HAP-1 (cell line): ENCODE measurements at regions not wholly inside any gene's neighbourhood (a gene's known extent, or its start where the extent isn't known, plus 50 kb on each side); places are given as distances from the start of the nearest gene placed in this dataset.

ENCODE experiments used
- DNase-seq, 2 experiments: peaks; one replicate each; pipeline ENCODE4 v3.0.0-alpha.2; 2016 to 2020; ENCODE audit warnings: low spot score in 2 of 2
- H3K27me3 ChIP-seq: fragments of 250-450 bp; sonication (Bioruptor Pico); 2 replicates; pipeline ENCODE4 v1.5.1; 2020; ENCODE audit warnings: low read depth, mild to moderate bottlenecking, moderate library complexity
- H3K36me3 ChIP-seq: fragments of 250-450 bp; sonication (Bioruptor Pico); replicated peaks from 2 replicates; pipeline ENCODE4 v1.5.1; 2020; ENCODE audit warnings: mild to moderate bottlenecking
- H3K4me1 ChIP-seq: fragments of 250-450 bp; sonication (Bioruptor Pico); 2 replicates; pipeline ENCODE4 v1.5.1; 2020; ENCODE audit warnings: mild to moderate bottlenecking
- H3K4me3 ChIP-seq: fragments of 250-450 bp; sonication (Bioruptor Pico); 2 replicates; pipeline ENCODE4 v1.5.1; 2020; ENCODE audit warnings: mild to moderate bottlenecking, moderate library complexity
- H3K9me3 ChIP-seq: fragments of 250-450 bp; sonication (Bioruptor Pico); 2 replicates; pipeline ENCODE4 v1.5.1; 2020; ENCODE audit warnings: mild to moderate bottlenecking, moderate library complexity
- in situ Hi-C: fragments of 300-500 bp; cut with MboI; formaldehyde crosslinking; loops from 3 replicates; pipeline ENCODE4 v1.14.3; 2020; ENCODE audit warnings: low sequenced_read_pairs, inconsistent platforms, mixed read lengths

DNA sequence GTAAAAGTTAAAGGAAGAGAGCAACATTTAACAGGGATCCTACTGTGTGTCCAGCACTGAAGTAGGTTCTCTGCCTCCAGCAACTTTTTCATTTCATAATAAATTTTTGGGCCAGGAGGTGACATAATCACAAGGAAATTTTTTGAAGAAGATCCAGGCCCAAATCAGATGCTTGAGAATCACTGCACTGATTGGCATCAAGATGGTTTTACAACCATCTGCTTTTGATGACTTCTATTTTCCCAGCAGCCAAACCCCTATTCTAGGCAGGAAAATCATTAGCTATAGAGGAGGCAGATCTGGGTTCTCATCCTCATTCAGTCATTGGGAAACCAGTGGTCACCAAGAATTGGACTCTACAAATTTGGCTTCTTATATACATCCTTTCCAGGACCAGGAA, 79.0 kb downstream of the ARL4A start:
- H3K36me3 ChIP-seq, result no peaks in the 10 kb centered on the region
- no peak for DNase-seq
- in situ Hi-C loops, result no loop called here
- H3K4me3 ChIP-seq, result no peak overlapping the region
- peaks cover 35% of the 10 kb centered on the region for H3K4me1 ChIP-seq
- no peaks in the 10 kb centered on the region for H3K9me3 ChIP-seq
- peaks cover 7% of the 10 kb centered on the region; the same call in 1 of the 2 replicates for H3K27me3 ChIP-seq

DNA sequence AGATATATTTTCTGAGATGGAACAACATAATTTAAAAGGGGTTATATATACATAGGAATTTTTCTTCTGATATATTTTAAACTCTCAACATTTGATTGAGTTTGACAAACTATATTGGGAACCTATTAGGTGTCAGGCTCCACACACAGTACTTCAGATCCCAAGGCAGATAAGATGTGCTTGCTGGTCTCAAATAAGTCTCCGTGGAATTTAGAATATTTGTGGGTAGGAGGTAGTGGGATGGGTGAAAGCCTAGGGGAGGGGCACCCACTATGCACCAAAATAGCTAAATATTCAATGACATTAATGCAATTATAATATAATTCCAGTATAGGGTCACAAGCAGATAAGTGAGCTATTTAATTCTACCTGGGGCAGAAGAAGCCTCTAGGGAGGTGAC, 81.5 kb downstream of the ARL4A start:
- Histone ChIP-seq H3K4me3 (no peak overlapping the region), H3K4me1 (peaks cover 30% of the 10 kb centered on the region), H3K27me3 (peaks cover 7% of the 10 kb centered on the region; the same call in 1 of the 2 replicates), H3K9me3 (no peaks in the 10 kb centered on the region), H3K36me3 (no peaks in the 10 kb centered on the region)
- DNase-seq, result no peak
- in situ Hi-C loops, result no loop called here

DNA sequence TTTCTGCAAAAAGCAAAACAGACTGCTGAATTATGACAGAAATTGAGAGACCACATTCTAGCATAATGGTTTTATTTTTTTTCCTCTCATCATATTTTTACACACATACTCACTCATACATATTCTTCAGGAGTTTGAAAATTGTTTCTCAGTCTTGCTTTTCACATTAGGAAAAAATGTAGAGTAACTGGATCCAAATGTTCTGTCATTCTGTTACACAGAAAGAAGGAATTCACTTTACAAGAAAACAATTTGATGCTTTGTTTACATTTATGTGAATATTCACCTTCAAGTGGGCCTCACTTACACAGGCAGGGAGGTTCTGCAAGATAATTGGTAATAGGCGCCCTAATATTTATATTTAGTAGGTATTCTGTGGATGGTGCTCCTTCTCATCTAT, 82.0 kb downstream of the ARL4A start:
- H3K36me3 ChIP-seq, result no peaks in the 10 kb centered on the region
- no peak overlapping the region for H3K4me3 ChIP-seq
- no peaks in the 10 kb centered on the region for H3K9me3 ChIP-seq
- H3K27me3 ChIP-seq, result peaks cover 7% of the 10 kb centered on the region; the same call in 1 of the 2 replicates
- in situ Hi-C loops, result no loop called here
- no peak for DNase-seq
- peaks cover 27% of the 10 kb centered on the region for H3K4me1 ChIP-seq

DNA sequence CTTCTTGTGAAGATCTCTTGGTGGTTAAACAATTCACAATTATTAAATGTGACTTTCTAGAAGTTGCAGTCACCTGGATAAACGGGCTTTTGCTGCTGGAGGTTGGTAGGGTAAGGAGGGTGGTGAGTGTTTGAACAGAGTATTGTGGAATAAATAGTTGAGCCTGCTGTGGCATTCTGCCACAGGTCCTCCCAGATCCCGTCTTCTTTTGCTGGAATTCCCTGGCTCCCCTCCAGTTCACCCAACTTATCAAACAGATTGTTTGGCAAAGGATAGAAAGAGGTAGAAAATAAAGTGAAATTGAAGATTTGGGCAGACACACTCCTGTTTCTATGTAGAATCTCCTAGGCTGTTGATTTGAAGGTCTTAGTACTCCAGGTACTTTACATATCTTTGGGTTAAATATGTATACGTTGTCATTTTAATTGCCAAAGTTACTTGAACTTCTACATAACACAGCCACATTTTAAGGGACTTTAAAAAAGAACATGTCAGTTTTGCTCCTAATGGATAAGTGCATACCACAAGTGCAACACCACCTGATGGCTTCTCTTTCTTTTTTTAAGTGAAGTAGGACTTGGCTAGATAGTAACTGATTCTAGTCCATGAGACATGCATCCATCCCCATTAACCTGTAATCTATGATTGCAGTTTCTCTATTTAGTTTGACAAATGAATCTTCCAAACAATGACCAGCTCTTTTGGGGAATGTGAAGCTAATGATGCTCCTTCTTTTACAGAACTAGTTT, 83.0 kb downstream of the ARL4A start:
- Histone ChIP-seq H3K9me3 (no peaks in the 10 kb centered on the region), H3K4me3 (no peak overlapping the region), H3K27me3 (peaks cover 3% of the 10 kb centered on the region; the same call in 1 of the 2 replicates), H3K36me3 (no peaks in the 10 kb centered on the region), H3K4me1 (peaks cover 20% of the 10 kb centered on the region)
- in situ Hi-C loops, result no loop called here
- DNase-seq, result peak; percentile 28 to 37

DNA sequence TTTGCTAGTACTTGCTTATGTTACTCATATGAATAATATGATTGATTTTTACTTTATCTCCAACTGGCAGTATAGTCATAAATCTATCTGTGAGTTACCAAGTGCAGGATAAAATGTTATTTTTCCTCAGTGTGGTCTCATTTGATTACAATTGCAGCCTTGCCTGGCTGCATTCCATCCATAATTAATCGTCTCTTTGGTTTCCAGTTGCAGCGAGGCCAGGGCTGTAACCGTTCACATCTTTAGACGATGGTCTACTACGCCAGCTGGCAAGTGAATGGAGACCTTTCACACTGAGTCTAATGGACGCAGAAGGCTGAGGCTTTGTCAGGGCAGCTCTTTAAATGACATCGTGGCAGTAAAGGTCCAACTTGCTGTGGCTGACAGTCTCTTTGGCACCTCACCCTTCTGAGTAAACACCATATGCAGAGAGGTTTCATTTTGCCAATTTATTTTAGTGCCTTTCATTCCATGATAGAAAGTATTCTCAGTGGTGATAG, 84.0 kb downstream of the ARL4A start:
- Histone ChIP-seq H3K4me1 (peaks cover 20% of the 10 kb centered on the region), H3K36me3 (no peaks in the 10 kb centered on the region), H3K4me3 (no peak overlapping the region), H3K9me3 (no peaks in the 10 kb centered on the region), H3K27me3 (no peaks in the 10 kb centered on the region)
- in situ Hi-C loops, result no loop called here
- peak in 1 of 2 experiments; percentile 12 for DNase-seq

DNA sequence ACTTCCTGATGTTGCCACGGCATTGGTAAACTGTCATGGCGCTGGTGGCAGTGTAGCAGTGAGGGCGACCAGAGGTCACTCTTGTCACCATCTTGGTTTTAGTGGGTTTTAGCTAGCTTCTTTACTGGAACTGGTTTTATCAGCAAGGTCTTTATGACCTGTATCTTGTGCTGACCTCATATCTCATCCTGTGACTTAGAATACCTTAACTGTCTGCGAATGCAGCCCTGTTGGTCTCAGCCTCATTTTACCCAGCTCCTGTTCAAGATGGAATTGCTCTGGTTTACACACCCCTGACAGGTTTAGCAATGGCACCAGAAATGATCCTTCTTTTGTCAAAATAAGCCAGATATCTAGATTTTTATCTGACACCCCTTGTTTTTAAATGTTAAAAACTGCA, 85.3 kb downstream of the ARL4A start:
- Histone ChIP-seq H3K36me3 (no peaks in the 10 kb centered on the region), H3K27me3 (no peaks in the 10 kb centered on the region), H3K4me1 (peaks cover 20% of the 10 kb centered on the region), H3K9me3 (no peaks in the 10 kb centered on the region), H3K4me3 (no peak overlapping the region)
- in situ Hi-C loops, result no loop called here
- no peak for DNase-seq

DNA sequence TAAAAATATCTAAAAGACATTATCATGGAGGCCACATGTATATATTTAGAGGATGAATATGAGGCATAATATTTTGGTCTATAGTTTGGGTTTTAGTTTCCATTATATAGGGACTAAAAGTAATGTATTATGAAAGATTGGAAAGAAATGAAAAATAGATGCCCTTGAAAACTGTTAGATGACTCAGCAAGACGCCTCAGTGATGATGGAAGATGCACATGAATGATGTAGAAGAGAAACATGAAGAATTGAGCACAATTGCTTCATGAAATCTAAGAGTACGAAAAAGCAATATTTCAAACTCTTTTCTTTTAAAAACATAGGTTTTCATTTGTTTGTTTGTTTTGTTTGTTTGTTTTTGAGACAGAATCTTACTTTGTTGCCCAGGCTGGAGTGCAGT, 89.8 kb downstream of the ARL4A start:
- H3K4me3 ChIP-seq, result no peak overlapping the region
- in situ Hi-C loops, result no loop called here
- H3K4me1 ChIP-seq, result no peaks in the 10 kb centered on the region
- no peaks in the 10 kb centered on the region for H3K36me3 ChIP-seq
- no peaks in the 10 kb centered on the region for H3K27me3 ChIP-seq
- H3K9me3 ChIP-seq, result no peaks in the 10 kb centered on the region
- no peak for DNase-seq

DNA sequence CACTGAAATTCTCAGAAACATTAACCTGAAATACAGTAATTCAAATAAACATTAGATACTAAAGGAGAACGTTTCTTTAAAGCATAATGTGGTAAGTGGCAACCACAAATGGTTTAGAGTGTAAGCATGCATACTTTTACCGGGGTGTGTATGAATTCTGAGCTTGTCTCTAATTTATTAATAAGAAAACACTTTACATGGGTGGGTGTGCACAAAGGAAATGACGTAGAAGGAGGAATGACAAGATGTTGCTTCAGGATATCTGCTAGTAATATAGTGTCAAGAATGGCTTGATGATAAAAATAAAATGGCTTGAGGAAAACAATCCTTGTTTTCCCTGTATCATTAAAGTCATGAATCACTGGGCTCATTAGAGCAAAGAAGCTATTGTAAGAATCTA, 92.5 kb downstream of the ARL4A start:
- H3K36me3 ChIP-seq, result no peaks in the 10 kb centered on the region
- in situ Hi-C loops, result no loop called here
- H3K4me1 ChIP-seq, result no peaks in the 10 kb centered on the region
- no peak overlapping the region for H3K4me3 ChIP-seq
- H3K9me3 ChIP-seq, result no peaks in the 10 kb centered on the region
- H3K27me3 ChIP-seq, result no peaks in the 10 kb centered on the region
- DNase-seq, result no peak

DNA sequence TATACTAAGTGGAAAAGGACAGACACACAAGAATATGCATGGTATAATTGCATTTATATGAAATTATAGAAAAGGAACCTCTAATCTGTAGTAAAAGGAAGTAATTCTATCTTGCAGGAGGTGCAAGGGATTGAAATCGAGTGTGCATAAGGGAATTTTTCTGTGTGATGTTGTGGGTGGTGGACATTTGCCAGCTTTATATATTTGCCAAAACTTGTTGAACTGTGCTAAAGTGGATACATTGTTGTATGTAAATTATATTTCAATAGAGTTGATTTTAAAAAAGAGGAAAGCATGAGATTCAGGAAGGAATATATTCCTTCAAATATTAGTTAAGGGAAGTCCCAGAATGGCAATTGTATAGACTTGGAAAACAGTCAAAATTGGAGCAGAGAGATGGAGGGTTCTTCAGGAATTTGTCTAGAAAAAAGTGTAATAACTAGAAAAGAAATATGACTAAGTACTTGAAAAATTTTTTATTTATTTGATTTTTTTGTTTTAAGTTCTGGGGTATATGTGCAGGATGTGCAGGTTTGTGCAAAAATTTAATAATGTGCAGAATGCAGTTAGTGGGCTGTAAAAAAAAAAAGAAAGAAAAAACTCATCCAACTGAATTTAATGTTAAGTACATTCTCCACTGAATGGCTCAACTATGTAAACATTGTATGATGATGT, 96.1 kb downstream of the ARL4A start:
- H3K36me3 ChIP-seq, result no peaks in the 10 kb centered on the region
- in situ Hi-C loops, result no loop called here
- DNase-seq, result no peak

DNA sequence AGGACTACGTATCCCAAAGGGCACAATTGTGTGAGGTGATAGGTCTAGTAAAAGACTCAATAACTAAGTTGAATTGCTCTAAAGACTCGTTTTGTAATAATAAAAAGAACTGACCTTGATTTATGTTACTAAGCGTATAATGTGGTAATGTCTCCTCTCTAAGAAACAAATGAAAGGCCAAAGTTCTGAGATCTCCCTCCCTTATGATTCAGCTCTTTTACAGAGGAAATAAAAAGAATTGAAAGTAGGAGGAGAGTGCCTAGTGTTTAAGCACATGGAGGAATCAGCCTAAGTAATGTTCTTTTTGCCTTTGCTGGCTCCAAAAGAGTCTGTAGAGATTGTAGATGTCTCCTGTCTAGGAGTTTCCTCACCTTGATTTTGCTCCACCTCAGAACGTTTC, 98.0 kb downstream of the ARL4A start:
- DNase-seq, result no peak
- Histone ChIP-seq H3K4me3 (no peak overlapping the region), H3K4me1 (no peaks in the 10 kb centered on the region), H3K27me3 (no peaks in the 10 kb centered on the region), H3K9me3 (no peaks in the 10 kb centered on the region), H3K36me3 (no peaks in the 10 kb centered on the region)
- in situ Hi-C loops, result no loop called here

More for the DNA sequence above, 96.1 kb downstream of the ARL4A start:
- H3K4me1 ChIP-seq, result no peaks in the 10 kb centered on the region
- H3K9me3 ChIP-seq, result no peaks in the 10 kb centered on the region
- no peaks in the 10 kb centered on the region for H3K27me3 ChIP-seq
- H3K4me3 ChIP-seq, result no peak overlapping the region

DNA sequence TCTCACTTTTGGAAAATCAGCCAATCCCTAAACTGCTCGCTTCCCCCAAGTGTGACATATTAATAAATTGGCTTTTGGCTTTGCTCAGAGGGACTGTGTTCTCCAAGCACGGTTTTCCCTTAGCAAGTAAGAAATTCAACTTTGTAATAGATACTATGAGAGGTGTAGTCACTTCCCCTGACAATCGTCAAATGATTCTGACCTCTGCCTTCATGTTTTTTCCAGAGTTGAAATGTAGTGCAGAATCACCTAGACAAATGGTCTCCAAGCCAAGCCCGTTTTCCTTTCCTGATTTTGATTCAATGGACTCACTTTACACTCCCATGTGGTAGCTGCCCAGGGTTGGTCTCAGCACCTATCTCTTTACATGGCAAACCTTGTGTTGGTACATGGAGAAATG, 99.1 kb downstream of the ARL4A start:
- no peaks in the 10 kb centered on the region for H3K36me3 ChIP-seq
- H3K4me3 ChIP-seq, result no peak overlapping the region
- in situ Hi-C loops, result no loop called here
- H3K4me1 ChIP-seq, result no peaks in the 10 kb centered on the region
- no peaks in the 10 kb centered on the region for H3K27me3 ChIP-seq
- H3K9me3 ChIP-seq, result no peaks in the 10 kb centered on the region
- DNase-seq, result no peak

DNA sequence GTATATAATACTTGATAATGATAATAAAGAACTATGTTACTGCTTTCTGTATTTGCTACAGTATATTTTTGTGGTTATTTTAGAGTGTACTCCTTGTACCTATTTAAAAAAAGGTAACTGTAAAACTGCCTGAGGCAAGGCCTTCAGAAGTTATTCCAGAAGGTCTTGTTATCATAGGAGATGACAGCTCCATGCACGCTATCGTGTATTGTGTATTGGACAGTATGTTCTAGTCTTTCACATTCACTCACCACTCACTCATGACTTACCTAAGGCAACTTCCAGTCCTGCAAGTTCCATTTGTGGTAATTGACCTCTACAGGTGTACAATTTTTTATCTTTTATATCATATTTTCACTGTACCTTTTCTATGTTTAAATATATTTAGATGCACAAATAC, 100.7 kb downstream of the ARL4A start:
- Histone ChIP-seq H3K27me3 (no peaks in the 10 kb centered on the region), H3K4me3 (no peak overlapping the region), H3K4me1 (no peaks in the 10 kb centered on the region), H3K36me3 (no peaks in the 10 kb centered on the region), H3K9me3 (no peaks in the 10 kb centered on the region)
- in situ Hi-C loops, result no loop called here
- DNase-seq, result no peak

DNA sequence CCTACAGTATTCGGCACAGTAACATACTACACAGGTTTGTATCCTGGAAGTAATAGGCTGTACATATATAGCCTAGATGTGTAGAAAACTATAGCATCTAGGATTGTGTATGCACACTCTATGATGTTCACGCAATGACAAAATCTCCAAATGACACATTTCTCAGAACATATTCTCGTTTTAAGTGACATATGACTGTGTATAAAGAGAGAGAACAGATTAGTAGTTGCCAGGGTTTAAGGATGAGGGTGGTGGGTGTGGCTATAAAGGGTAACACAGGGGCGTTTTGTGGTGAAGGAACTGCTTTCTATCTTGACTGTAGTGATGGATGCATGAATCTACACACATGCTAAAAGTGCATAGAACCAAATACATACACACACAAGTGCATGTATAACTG, 101.2 kb downstream of the ARL4A start:
- Histone ChIP-seq H3K4me1 (no peaks in the 10 kb centered on the region), H3K27me3 (no peaks in the 10 kb centered on the region), H3K9me3 (no peaks in the 10 kb centered on the region), H3K4me3 (no peak overlapping the region), H3K36me3 (no peaks in the 10 kb centered on the region)
- in situ Hi-C loops, result no loop called here
- no peak for DNase-seq

DNA sequence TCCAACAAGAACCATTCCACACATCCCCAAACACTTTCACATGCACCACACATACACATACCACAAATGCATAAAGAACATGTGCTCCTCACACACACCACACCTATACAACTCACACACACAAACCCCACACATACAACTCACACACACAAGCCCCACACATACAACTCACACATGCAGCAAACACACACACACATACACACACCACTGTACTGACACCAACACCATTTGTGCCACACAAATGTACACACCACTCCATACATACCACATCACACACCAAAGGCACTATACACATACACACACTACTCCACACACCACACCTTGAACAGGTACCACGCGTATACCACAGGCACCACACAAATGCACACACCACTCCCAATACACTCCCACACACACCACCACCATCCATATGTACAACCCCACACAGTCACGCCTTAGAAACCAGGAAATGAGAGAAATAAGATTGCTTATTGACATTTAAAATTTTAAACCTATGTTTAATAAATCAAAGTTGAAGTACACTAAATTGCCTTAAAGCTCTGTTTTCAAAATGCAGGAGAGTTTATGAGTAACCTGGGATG, 107.4 kb downstream of the ARL4A start:
- no peaks in the 10 kb centered on the region for H3K4me1 ChIP-seq
- in situ Hi-C loops, result no loop called here

More for the DNA sequence above, 107.4 kb downstream of the ARL4A start:
- no peak overlapping the region for H3K4me3 ChIP-seq
- DNase-seq, result no peak
- H3K9me3 ChIP-seq, result no peaks in the 10 kb centered on the region
- H3K27me3 ChIP-seq, result no peaks in the 10 kb centered on the region
- H3K36me3 ChIP-seq, result no peaks in the 10 kb centered on the region
